HG02759 (cell line): ENCODE measurements at regions not wholly inside any gene's neighbourhood (a gene's known extent, or its start where the extent isn't known, plus 50 kb on each side); places are given as distances from the start of the nearest gene placed in this dataset.
"Not testable (repeated sequence)": the region's sequence is repeated elsewhere in the genome, so short reads cannot be mapped to it uniquely, and the experiment has no call there.

ENCODE experiments used
- ATAC-seq: cut with Tn5 transposase; IDR thresholded peaks from one replicate; pipeline ENCODE4 v1.9.1; 2021; ENCODE audit warnings: mild to moderate bottlenecking, moderate library complexity; ENCODE audit not compliant: unreplicated experiment

- ATAC-seq = no peak
Observed at GRCh38 chr2:105540642-105541041, 141.8 kb upstream of the FHL2 start.

- ATAC-seq = no peak
Observed at GRCh38 chr2:105539331-105539730, 140.5 kb upstream of the FHL2 start.

- ATAC-seq = no peak
Observed at GRCh38 chr2:105538840-105539239, 140.0 kb upstream of the FHL2 start.

GRCh38 chr2:105537920-105538319 is 139.1 kb upstream of the FHL2 start:
- ATAC-seq = no peak

- ATAC-seq = no peak
Observed at GRCh38 chr2:105537466-105537865, 138.6 kb upstream of the FHL2 start.

GRCh38 chr2:105536175-105536574 is 137.3 kb upstream of the FHL2 start:
- ATAC-seq = no peak

GRCh38 chr2:105529258-105529657 is 130.4 kb upstream of the FHL2 start:
- ATAC-seq = not testable (repeated sequence)

GRCh38 chr2:105526000-105526925 is 127.4 kb upstream of the FHL2 start:
- ATAC-seq = no peak

GRCh38 chr2:105525201-105525600 is 126.3 kb upstream of the FHL2 start:
- no peak for ATAC-seq

GRCh38 chr2:105522645-105523044 is 123.8 kb upstream of the FHL2 start:
- ATAC-seq = no peak

GRCh38 chr2:105521616-105522015 is 122.8 kb upstream of the FHL2 start:
- no peak for ATAC-seq

GRCh38 chr2:105521176-105521575 is 122.3 kb upstream of the FHL2 start:
- ATAC-seq = no peak

- no peak for ATAC-seq
Observed at GRCh38 chr2:105519516-105519915, 120.7 kb upstream of the FHL2 start.

- ATAC-seq = no peak
Observed at GRCh38 chr2:105518897-105519296, 120.0 kb upstream of the FHL2 start.

- ATAC-seq = no peak
Observed at GRCh38 chr2:105517814-105518705, 119.2 kb upstream of the FHL2 start.

GRCh38 chr2:105515581-105516415 is 116.9 kb upstream of the FHL2 start:
- ATAC-seq = no peak

- no peak for ATAC-seq
Observed at GRCh38 chr2:105514576-105514975, 115.7 kb upstream of the FHL2 start.

GRCh38 chr2:105510761-105511528 is 112.1 kb upstream of the FHL2 start:
- ATAC-seq = no peak

- no peak for ATAC-seq
Observed at GRCh38 chr2:105509269-105510086, 110.6 kb upstream of the FHL2 start.
